ENCODE measurements at regions not wholly inside any gene's neighbourhood (a gene's known extent, or its start where the extent isn't known, plus 50 kb on each side); places are given as distances from the start of the nearest gene placed in this dataset.
"Not testable (repeated sequence)": the region's sequence is repeated elsewhere in the genome, so short reads cannot be mapped to it uniquely, and the experiment has no call there.

DNA sequence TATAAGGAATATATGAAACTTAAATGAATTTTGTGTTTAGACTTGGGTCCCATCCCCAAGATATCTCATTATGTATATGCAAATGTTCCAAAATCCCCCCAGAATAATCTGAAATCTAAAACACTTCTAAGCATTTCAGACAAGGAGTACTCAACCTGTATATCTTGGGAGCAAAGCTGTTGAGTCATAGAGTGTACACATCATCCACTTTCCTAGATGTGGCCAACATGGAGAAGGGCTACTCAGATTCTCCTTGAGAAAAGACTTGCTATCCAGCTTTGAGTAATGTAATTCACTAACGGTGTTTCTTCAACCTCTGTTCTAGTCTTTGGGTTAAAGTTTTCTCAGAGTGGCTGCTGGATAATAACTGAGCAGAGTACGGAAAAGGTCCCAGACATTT lies 215.5 kb upstream of the POU1F1 start:
- DNase-seq (ENCODE audit: low read depth), result no peak

DNA sequence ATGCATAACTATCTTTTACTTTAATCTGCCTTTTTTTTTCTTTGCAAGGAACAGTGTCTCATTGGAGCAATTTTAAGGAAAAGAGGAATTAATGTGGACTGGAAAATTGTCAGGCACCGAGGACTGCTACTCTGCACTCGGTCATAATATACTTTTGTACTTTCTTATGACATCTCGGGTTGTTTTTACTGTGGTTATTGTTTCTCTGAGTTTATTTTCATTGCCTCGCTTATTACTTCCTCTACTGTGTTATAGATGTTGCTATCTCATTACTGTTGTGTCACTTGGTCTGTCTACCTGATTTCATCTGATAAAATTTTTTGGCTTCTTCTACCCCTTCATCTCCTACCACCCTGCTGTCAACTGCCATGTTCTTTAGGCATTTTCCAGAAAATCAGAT lies 213.5 kb upstream of the POU1F1 start:
- DNase-seq (ENCODE audit: low read depth), result no peak

DNA sequence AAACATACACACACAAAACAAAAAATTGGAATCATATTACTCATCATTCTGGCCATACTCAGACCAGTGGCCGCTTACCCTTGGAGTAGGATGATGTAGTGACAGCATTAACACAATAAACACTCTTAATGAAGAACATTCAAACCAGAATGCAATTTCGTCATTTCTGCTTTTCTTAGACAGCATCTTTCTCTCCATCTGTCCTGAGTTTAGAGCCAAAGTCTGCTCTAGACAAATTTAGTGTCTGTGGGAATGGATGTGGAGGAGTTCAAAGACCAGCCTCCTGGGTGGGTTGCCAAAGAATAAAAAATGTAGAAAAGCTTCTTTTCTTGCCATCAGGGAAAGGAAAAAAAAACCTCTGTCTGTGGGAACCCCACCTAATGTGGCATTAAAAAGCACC lies 212.4 kb upstream of the POU1F1 start:
- peak; percentile 29 for DNase-seq (ENCODE audit: low read depth)

DNA sequence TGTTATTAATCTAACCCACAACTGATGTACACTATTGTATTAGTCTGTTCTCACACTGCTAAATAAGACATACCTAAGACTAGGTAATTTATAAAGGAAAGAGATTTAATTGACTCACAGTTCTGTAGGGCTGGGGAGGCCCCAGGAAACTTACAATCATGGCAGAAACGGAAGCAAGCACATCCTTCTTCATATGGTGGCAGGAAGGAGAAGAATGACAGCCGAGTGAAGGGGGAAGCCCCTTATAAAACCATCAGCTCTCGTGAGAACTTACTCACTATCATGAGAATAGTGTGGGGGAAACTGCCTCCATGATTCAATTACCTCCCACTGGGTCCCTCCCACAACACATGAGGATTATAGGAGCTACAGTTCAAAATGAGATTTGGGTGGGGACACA lies 210.3 kb upstream of the POU1F1 start:
- not testable (repeated sequence) for DNase-seq (ENCODE audit: low read depth)

DNA sequence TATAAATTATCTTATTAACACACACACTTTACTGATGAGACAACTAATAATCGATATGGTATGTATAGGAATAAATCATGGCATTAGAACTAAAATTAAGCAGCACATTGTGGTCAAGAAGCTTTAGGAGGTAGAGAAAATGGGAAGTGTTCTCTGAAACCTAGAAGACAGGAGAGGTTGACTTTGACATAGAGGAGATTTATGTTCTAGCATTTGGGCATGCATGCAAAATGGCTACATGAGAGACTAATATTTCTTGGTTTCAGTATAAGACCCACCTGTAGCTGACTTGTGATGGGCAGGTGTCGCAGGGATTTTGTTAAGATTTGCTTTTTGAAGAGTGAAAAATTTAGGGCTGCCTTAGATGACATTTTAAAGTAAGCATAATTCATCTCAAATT lies 209.7 kb upstream of the POU1F1 start:
- no peak for DNase-seq (ENCODE audit: low read depth)

DNA sequence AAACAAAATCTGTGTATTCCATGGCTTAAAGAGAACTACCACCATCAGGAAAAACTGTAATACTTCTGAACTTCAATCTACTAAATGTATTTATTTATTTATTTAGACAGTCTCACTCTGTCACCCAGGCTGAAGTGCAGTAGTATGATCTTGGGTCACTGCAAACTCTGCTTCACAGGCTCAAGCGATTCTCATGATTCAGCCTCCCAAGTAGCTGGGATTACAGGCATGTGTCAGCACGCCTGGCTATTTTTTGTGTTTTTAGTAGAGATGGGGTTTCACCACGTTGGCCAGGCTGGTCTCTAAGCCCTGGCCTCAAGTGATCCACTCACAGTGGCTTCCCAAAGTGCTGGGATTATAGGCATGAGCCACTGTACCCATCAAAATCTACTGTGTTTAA lies 202.3 kb upstream of the POU1F1 start:
- no peak for DNase-seq (ENCODE audit: low read depth)

DNA sequence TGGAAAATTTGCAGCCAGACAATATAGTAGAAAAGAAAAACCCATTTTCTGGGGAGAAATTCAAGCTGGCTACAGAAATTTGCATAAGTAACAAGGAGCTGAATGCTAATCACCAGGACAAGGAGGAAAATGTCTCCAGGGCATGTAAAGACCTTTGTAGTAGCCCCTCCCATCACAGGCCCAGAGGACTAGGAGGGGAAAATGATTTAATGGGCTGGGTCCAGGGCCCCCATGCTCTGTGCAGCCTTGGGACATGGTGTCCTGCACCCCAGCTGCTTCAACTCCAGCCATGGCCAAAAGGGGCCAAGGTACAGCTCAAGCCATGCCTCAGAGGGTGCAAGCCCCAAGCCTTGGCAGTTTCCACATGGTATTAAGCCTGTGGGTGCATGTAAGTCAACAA lies 197.6 kb upstream of the POU1F1 start:
- no peak for DNase-seq (ENCODE audit: low read depth)

DNA sequence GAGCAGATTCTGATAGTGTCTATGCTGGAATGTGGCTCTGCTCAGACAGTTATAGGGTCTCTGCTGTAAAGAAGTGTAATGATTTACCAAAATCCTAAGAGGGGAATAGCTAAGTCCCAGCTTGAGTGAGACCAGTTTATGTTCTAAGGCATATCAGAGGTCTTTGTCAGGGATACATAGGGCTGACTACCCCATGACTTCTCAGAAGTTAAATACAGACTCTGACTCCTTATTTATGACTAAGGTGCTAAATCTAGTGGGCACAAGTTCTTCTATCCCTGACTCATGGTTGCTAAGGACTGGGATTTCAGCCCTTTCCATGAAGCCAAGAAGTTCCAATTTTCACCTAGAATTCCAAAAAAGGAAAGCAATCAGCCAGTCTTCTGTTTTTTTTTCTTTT lies 192.6 kb upstream of the POU1F1 start:
- DNase-seq (ENCODE audit: low read depth), result no peak

DNA sequence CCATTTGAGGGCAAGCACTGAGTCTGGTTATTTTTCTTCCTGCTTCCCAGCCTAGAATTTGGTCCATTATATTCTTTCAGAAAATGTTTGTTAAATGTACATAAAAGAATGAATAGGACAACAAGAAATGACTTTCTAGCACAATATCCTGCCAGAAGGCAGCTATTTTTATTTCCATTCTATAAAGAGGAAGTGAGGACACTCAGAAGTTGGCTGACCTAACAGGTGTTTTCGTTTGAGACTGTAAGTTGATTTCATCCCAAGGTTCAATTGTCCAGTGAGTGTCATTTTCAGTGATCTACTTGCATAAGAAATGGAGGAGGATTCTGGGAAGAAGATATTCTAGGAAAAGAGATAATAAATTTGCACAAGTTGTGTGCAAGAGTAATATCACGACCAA lies 191.9 kb upstream of the POU1F1 start:
- no peak for DNase-seq (ENCODE audit: low read depth)

DNA sequence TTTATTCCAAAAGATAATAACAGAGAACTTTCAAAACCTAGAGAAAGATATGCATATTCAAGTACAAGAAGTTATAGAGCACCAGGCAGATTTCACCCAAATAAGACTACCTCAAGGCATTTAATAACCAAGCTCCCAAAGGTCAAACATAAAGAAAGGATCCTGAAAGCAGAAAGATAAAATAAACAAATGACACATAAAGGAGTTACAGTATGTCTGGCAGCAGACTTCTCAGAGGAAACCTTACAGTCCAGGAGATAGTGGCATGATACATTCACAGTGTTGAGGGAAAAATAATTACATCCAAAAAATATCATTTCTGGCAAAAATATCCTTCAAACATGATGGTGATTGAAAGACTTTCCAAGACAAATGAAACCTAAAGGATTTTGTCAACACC lies 185.8 kb upstream of the POU1F1 start:
- no peak for DNase-seq (ENCODE audit: low read depth)

DNA sequence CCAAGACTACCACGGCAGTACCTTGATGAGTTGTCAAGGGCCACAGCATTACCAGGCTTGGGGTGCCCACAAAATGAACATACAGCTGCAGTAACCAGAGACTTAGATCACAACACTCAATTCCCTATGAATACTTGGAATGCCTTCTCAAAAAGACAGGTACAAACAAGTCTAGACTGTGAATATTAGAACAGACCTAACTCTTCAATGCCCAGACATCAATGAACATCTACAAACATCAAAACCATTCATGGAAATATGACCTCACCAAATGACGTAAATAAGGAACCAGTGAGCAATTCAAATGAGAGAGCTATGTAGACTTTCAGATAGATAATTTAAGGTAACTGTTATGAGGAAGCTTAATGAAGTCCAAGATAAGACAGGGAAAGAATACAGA lies 185.1 kb upstream of the POU1F1 start:
- no peak for DNase-seq (ENCODE audit: low read depth)

DNA sequence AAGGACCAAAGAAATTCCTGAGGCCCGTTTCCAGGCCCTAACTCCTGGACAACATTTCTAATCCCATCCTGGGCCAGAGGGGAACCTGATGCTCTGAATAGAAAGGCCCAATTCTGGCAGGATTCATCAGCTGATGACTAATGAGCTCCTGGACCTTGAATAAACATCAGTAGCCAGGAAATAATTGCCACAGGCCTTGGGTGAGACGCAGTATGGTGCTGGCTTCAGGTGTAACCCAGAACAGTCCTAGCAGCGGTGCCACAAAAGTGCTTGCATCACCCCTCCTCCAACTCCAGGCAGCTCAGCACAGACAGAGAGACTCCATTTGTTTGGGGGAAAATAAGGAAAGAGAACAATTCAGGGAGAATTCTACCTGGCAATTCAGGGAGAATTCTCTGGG lies 184.7 kb upstream of the POU1F1 start:
- no peak for DNase-seq (ENCODE audit: low read depth)

DNA sequence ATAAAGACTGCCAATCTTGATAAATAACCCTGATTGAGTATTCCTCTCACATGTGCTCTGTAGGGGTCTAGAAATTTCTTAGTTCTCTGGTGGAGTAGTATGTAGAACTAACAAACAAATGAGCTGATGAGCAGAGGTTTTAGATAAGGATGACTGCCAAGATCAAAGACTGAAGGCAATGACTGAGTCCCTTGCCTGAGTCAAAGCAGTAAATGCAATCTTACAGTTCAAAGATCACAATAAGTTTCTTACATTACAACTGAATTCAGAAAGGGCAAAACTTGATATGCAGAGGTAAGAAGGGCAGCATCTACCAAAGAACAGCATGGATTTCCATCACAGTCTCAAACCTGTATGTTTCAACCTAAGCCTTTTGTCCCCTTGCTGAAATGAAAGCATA lies 172.2 kb upstream of the POU1F1 start:
- no peak for DNase-seq (ENCODE audit: low read depth)

DNA sequence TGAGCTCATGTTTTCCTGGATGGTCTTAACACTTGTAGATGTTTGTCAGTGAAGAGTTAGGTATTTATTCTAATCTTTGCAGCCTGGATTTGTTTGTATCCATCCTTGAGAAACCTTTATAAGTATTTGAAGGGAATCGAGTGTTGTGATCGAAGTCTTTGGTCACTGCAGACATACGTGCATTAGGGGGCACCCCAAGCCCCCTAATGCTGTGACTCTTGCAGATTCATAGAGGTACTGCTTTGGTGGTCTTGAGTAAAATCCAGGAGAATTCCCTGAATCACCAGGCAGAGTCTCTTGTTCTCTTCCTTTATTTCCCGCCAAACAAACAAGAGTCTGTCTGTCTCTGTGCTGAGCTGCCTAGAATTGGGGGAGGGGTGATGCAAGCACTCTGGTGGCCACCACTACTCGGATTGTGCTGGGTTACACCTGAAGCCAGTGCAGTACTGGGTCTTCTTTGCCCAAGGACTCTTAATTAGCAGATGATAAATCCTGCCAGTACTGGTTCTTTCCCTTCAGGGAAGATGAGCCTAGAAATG lies 170.5 kb upstream of the POU1F1 start:
- DNase-seq (ENCODE audit: low read depth), result no peak

DNA sequence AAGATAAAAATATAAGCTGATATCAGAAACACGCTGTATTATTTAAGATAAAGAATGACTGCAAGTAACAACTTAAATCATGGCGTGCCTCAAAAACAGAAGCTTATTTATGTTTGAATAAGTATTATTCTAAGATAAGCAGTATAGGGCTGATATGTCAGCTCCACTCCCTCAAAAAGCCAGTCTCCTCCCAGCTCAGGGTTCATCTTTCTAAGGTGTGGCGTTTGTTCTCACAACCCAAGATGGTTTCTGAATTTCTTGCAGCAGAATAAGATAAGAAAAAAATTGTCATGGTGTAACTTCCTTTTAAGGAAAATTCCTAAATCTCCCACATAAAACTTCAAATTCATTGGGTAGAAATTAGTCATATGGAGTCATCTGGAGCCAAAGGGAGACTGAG lies 166.1 kb upstream of the POU1F1 start:
- DNase-seq (ENCODE audit: low read depth), result no peak

DNA sequence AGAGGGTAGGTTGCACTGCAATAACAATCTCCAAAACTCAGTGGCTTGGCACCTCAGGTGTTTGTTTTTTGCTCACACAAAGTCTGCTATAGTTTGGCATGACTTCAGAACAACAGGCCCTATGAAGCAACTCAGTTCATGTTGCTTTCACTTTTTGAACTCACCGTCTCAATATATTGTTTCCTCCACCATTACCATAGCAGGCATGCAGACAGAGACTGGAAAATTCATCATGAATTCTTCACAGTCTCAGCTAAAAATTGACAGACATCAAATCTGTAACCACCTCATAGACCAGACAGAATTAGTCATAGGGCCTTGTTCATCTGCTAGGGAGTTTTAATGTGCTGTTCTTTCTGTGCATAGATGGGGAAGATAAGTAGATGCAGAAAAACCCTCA lies 161.4 kb upstream of the POU1F1 start:
- peak; percentile 32 for DNase-seq (ENCODE audit: low read depth)

DNA sequence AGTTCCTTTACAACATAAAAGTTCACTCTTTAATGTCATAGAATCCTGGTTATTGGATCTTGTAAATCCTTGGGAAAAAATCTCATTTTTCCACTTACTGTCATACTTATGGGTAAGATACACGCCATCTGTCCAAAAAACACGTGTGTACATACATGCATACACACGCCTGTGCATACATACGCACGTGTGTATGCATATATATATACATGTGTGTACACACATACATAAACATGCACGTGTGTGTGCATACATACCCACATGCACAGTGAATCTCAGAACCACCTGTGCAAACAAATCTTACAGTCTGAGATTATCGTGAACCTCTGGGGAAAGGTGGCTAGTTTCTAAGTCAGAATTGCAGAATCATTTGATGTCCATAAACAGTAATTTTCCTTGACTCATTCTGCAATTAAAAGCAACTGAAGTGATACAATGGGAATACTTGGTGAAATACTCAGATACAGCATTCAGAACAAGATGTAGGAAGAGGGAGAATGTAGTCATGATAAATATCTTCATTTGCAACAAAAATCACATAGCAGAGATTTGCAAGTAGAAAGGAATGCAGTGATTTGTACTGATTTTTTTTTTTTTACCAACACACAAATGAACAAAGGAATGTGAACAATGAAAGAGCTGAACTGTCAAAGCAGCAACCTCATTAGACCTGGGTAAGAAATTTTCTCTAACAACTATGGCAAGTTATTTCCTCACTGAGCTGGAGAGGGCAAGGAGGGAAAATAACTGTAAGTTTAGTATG lies 160.6 kb upstream of the POU1F1 start:
- peak; percentile 66 for DNase-seq (ENCODE audit: low read depth)

DNA sequence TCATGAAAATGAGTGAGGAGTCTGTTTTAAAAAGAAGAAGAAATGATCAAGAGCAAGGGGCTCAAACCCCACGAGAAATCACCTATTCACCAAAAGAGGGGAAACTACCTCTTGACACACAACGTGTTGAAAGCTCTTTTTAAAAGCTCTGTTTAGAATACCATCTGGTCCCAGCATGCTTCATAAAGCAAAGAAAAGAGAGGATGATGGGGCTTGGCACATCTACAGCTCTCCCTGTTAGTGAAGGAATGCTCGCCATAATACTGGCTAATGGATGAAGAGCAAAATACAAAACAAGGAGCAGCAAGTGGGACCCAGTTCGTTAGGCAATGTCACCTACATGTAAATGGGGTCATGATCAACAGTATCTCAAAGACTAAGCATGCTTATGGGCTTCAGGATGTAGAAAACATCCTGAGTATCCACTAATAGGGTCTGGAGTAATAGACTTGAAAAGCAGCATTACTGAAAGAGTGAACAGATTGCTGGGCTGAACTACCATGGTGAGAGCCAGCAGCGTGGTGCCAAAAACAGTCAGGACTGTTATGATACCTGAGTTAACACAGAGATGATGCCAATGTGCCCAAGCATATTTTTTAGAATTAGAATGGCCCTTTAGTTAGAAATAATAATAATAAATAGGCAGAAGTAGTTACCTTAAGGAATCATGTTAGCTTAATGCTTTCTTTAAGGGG lies 159.7 kb upstream of the POU1F1 start:
- peak; percentile 11 for DNase-seq (ENCODE audit: low read depth)

DNA sequence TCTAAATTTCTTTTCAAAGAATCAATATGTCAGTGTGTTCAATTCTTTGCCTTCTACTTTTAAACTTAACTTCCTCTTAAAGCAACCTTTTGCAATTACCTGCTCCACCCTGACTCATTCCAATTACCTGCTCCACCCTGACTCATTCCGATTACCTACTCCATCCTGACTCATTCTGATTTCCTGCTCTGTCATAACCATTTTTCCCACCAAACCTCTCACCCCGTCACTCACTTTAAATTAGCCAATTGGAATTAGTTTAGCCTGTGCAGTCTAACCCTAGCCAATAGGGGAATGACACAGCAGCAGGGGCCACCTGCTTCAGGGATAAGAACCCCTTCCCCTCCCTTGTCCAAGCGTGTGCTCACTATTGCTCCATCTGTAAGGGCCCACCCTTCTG lies 157.1 kb upstream of the POU1F1 start:
- not testable (repeated sequence) for DNase-seq (ENCODE audit: low read depth)

DNA sequence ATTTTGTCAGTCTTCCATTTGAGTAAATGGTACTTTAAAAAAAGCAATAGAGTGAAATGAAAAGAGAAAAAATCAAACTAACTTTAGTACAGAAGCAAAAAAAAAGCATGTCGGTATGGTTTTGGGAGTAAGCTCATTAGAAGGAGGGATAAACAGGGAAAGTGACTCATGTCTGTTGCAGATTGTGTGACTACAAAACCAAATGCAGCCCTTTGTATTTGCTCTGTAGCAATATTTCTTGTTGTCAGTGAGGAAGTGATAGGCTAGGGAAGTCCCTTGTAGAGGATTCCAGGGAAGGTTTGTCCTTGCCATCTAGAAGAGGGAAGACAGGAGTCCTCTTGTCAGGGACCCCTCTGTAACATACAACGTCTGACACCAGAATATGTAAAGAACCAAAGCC lies 150.5 kb upstream of the POU1F1 start:
- DNase-seq (ENCODE audit: low read depth), result peak; percentile 27

DNA sequence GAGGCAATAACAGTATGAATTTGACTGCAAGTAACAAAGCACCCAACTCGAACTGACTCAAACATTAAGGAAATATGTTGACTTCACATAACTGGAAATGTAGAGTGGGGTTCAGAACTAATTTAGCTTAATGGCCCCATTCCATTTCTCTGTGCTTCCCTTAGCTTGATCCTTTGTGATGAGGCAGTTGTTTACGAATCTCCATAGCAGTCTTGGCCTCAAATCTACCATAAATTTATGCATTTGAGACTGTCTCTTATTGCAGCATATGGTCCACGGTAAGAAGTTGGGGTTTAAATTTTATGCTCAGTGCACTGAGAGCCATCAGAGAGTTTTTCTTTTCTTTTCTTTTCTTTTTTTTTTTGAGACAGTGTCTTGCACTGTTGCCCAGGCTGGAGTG lies 148.7 kb upstream of the POU1F1 start:
- DNase-seq (ENCODE audit: low read depth), result no peak

DNA sequence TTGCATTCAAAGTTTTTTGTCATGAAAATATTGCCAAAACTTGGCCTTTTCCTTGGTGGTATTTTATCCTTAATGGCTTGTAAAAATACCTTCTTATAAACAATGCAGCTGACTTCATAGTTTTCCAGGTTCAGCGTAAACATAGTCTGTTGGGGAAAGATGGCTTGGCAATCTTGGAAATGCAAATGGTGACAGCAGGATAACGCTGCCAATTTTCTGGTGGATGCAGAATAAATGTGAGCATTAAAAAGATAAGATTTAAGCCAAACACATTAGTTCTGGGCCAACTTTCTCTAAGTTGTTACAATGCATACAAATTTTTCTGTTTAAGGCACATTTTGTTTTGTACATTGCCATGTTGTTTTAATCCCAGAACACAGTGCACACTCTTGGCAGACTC lies 147.0 kb upstream of the POU1F1 start:
- DNase-seq (ENCODE audit: low read depth), result no peak

DNA sequence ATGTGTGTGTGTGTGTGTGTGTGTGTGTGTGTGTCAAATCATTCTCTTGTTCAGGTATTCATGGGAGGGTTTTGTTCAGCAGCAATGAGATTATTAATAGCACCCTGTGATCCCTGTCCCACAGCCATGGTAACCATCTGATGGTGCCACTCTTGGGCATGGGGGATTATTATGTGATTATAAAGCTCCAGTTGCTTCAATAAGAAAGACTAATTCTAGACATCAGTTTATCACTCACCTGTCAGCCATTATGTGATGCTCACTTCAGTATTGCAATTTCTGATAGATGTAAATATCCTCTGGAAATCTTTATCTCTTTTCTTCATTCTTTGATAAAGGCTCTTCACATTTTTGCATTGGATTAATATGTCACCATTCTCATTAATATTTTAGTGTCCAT lies 145.9 kb upstream of the POU1F1 start:
- no peak for DNase-seq (ENCODE audit: low read depth)

DNA sequence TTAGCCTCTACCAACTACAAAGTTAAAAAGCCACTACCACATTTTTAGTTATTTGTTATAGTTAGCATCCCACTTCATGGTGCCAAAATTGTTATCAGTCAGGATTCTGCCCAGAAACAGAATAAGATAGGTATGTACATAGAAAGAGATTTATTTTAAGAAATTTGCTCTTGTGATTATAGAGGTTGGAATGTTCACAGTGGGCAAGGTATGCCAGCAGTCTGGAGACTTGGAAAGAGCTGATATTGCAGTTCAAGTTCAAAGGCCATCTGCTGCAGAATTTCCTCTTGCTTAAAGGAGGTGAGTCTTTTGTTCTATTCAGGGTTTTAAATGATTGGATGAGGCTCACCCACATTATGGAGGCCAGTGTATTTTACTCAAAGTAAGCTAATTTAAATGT lies 143.8 kb upstream of the POU1F1 start:
- DNase-seq (ENCODE audit: low read depth), result no peak

All from EH (cell line).